PC-3 (cell line): ENCODE measurements at regions not wholly inside any gene's neighbourhood (a gene's known extent, or its start where the extent isn't known, plus 50 kb on each side); places are given as distances from the start of the nearest gene placed in this dataset.
"Not testable (repeated sequence)": the region's sequence is repeated elsewhere in the genome, so short reads cannot be mapped to it uniquely, and the experiment has no call there.

Experiments used
- ATAC-seq: fragments of 200-7000 bp; cut with Tn5 transposase; 2 replicates; pipeline ENCODE4 v1.9.1; 2020; ENCODE audit warnings: mild to moderate bottlenecking, moderate library complexity
- BruUV-seq: library from RNA; stranded (reverse); fragments of 400-500 nt; replicated peaks from 2 replicates; lab custom pipeline; 2021; lab: Mats Ljungman, UMichigan
- CTCF ChIA-PET: fragments of 300-600 bp; sonication (Branson Sonifier 250); formaldehyde crosslinking; loops from one replicate; lab custom pipeline; 2022; ENCODE audit warnings: antibody characterized with exemption; lab: Charles Lee
- POLR2A ChIA-PET: fragments of 300-600 bp; sonication (Branson Sonifier 250); formaldehyde crosslinking; loops from one replicate; lab custom pipeline; 2022; ENCODE audit warnings: antibody characterized with exemption; ENCODE audit not compliant: unreplicated experiment; lab: Charles Lee
- DNase-seq: peaks from one replicate; pipeline ENCODE4 v3.0.0-alpha.2; 2015
- H2AFZ ChIP-seq: fragments of 300-600 bp; sonication (generic); 2 replicates; pipeline ENCODE4 v1.6.0; 2016; ENCODE audit warnings: antibody characterized with exemption, low read length
- H3F3A ChIP-seq: fragments of 300-600 bp; sonication (generic); one replicate; pipeline ENCODE4 v1.6.0; 2017; ENCODE audit warnings: antibody characterized with exemption, low read length, control low read depth, mild to moderate bottlenecking; ENCODE audit not compliant: unreplicated experiment
- H3K27ac ChIP-seq: fragments of 300-600 bp; sonication (generic); 2 replicates; pipeline ENCODE4 v1.5.1; 2016; ENCODE audit warnings: mild to moderate bottlenecking, low read length
- H3K27me3 ChIP-seq: fragments of 300-600 bp; sonication (generic); 2 replicates; pipeline ENCODE4 v1.6.1; 2016; ENCODE audit warnings: low read length, mixed read lengths
- H3K36me3 ChIP-seq: fragments of 300-600 bp; sonication (generic); 2 replicates; pipeline ENCODE4 v1.6.1; 2016; ENCODE audit warnings: low read depth, mixed run types, low read length, mixed read lengths
- H3K4me1 ChIP-seq: fragments of 300-600 bp; sonication (generic); 2 replicates; pipeline ENCODE4 v1.5.1; 2016; ENCODE audit warnings: low read length; ENCODE audit not compliant: insufficient read depth
- H3K4me2 ChIP-seq: fragments of 300-600 bp; sonication (generic); 2 replicates; pipeline ENCODE4 v1.6.0; 2016; ENCODE audit warnings: low read length
- H3K4me3 ChIP-seq: fragments of 300-600 bp; sonication (generic); 2 replicates; pipeline ENCODE4 v1.5.1; 2016; ENCODE audit warnings: mild to moderate bottlenecking, low read length, mixed read lengths
- H3K79me2 ChIP-seq: fragments of 300-600 bp; sonication (generic); 2 replicates; pipeline ENCODE4 v1.6.1; 2017; ENCODE audit warnings: low read length, mixed read lengths
- H3K9ac ChIP-seq: fragments of 300-600 bp; sonication (generic); 2 replicates; pipeline ENCODE4 v1.6.0; 2016; ENCODE audit warnings: mild to moderate bottlenecking, low read length
- H3K9me2 ChIP-seq: fragments of 300-600 bp; sonication (generic); replicated peaks from 2 replicates; pipeline ENCODE4 v1.6.1; 2016; ENCODE audit warnings: mixed run types, low read length, mixed read lengths
- H3K9me3 ChIP-seq: fragments of 300-600 bp; sonication (generic); 2 replicates; pipeline ENCODE4 v1.6.1; 2016; ENCODE audit warnings: low read length, mixed read lengths
- H4K20me1 ChIP-seq: fragments of 300-600 bp; sonication (generic); 2 replicates; pipeline ENCODE4 v1.6.1; 2016; ENCODE audit warnings: low read length, mixed read lengths
- EZH2 ChIP-seq: fragments of 300-600 bp; sonication (generic); IDR thresholded peaks from one replicate; pipeline ENCODE4 v1.6.1; 2017; ENCODE audit warnings: antibody characterized with exemption, mild to moderate bottlenecking, low read length; ENCODE audit not compliant: unreplicated experiment
- EZH2phosphoT487 ChIP-seq: fragments of 300-600 bp; sonication (generic); IDR thresholded peaks from 2 replicates; pipeline ENCODE4 v1.6.1; 2018; ENCODE audit warnings: mild to moderate bottlenecking, antibody characterized with exemption, low read length, borderline replicate concordance
- intact Hi-C: fragments of 100-400 bp; cut with micrococcal nuclease; formaldehyde crosslinking; loops from 2 replicates; pipeline ENCODE4 v1.9.0; 2023
- TF ChIP-seq, protein P1 (sequence below): fragments of 300-600 bp; sonication (generic); conservative IDR thresholded peaks from 2 replicates; pipeline ENCODE4 v1.5.1; 2017; ENCODE audit warnings: antibody characterized with exemption, low read depth, mild to moderate bottlenecking, low read length

DNA sequence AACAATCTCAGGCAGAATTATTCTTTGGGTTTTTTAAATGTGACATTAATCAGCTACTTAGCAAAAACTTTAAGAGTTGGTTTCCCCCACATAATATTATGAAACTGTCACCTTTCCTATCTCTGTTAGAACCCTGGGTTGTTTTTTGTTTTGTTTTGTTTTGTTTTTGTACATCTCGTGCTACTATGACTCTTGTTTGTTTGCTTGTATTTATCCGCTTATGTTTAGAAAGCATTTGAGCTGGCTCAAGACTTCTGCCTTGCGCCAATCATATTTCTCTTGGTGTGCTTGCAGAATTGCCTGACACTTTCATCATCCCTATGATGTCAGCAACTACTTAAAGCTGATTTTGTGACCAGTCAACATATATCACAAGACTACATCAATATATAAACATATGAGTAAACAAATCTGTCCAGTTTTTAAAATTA is 116.9 kb downstream of the DCLK3 start:
- ChIA-PET POLR2A (no interaction called here), CTCF (no interaction called here)
- Histone ChIP-seq H4K20me1 (no peaks in the 10 kb centered on the region), H3K27me3 (no peaks in the 10 kb centered on the region), H3K4me2 (peak overlapping the region; percentile 55), H3F3A (peaks cover 6% of the 10 kb centered on the region), H3K9me3 (no peaks in the 10 kb centered on the region), H3K9me2 (no peaks in the 10 kb centered on the region), H3K4me1 (peaks cover 26% of the 10 kb centered on the region), H3K9ac (no peak overlapping the region), H2AFZ (no peak overlapping the region), H3K27ac (0 out of 2 replicates have a peak overlapping the region, but pooled peaks have one; percentile 51), H3K36me3 (no peaks in the 10 kb centered on the region), H3K4me3 (no peak overlapping the region), H3K79me2 (no peaks in the 10 kb centered on the region)
- intact Hi-C loops: no loop called here
- ATAC-seq (no peak), DNase-seq (no peak)
- TF ChIP-seq, protein P1, sequence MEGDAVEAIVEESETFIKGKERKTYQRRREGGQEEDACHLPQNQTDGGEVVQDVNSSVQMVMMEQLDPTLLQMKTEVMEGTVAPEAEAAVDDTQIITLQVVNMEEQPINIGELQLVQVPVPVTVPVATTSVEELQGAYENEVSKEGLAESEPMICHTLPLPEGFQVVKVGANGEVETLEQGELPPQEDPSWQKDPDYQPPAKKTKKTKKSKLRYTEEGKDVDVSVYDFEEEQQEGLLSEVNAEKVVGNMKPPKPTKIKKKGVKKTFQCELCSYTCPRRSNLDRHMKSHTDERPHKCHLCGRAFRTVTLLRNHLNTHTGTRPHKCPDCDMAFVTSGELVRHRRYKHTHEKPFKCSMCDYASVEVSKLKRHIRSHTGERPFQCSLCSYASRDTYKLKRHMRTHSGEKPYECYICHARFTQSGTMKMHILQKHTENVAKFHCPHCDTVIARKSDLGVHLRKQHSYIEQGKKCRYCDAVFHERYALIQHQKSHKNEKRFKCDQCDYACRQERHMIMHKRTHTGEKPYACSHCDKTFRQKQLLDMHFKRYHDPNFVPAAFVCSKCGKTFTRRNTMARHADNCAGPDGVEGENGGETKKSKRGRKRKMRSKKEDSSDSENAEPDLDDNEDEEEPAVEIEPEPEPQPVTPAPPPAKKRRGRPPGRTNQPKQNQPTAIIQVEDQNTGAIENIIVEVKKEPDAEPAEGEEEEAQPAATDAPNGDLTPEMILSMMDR: no peak
- TF ChIP-seq EZH2 (no peak), EZH2phosphoT487 (no peak)
- no TSS peak for BruUV-seq

DNA sequence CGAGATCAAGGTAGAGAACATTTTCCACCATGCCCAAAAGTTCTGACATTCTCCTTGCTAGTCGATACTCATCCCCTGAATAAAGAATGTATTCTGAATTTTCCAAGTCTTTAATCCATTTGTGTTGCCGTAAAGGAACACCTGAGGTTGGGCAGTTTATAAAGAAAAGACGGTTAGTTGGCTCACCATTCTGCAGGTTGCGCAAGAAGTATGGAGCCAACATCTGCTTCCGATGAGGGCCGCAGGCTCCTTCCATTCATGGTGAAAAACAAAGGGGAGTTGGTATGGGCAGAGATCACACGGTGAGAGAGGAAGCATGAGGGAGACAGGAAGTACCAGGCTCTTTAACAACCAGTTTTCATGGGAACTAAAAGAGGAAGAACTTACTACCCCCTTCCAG is 121.2 kb downstream of the DCLK3 start:
- H3K4me1 ChIP-seq: peaks cover 14% of the 10 kb centered on the region
- intact Hi-C loops: no loop called here
- no peak for DNase-seq
- no peak for ATAC-seq
- ChIA-PET CTCF (no interaction called here), POLR2A (no interaction called here)
- H3F3A ChIP-seq: peaks cover 4% of the 10 kb centered on the region
- H3K4me3 ChIP-seq: no peak overlapping the region
- no peak overlapping the region for H2AFZ ChIP-seq
- H4K20me1 ChIP-seq: no peaks in the 10 kb centered on the region
- H3K27ac ChIP-seq: no peak overlapping the region
- no TSS peak for BruUV-seq
- H3K4me2 ChIP-seq: no peak overlapping the region
- H3K27me3 ChIP-seq: no peaks in the 10 kb centered on the region
- H3K9me3 ChIP-seq: no peaks in the 10 kb centered on the region
- H3K36me3 ChIP-seq: no peaks in the 10 kb centered on the region
- H3K9me2 ChIP-seq: no peaks in the 10 kb centered on the region
- no peak overlapping the region for H3K9ac ChIP-seq
- TF ChIP-seq, protein P1: no peak
- TF ChIP-seq EZH2phosphoT487 (no peak), EZH2 (no peak)
- no peaks in the 10 kb centered on the region for H3K79me2 ChIP-seq

DNA sequence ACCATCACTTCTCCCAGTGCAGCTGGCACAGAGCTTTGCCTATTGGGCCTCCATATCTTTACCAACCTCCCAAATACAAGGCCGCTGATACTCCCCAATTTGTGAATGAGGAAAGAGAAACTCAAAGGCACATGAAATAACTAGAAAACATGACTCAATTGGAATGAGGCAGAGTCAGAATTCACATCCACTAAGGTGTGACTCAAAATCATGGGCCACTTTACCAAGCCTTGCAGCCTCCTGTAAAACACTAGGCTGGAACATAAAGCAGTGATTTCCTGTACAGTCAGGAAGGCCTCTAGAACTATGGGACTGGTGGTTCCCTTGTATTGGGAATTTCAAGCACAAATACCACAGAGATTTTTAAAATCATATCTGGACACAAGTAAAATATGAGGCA is 128.6 kb downstream of the DCLK3 start:
- no peak for TF ChIP-seq EZH2phosphoT487
- no peak for TF ChIP-seq EZH2
- TF ChIP-seq, protein P1: no peak
- Histone ChIP-seq H3K9me3 (no peaks in the 10 kb centered on the region), H3K27ac (no peak overlapping the region), H2AFZ (no peak overlapping the region), H3F3A (no peaks in the 10 kb centered on the region), H3K4me1 (no peaks in the 10 kb centered on the region), H3K9me2 (no peaks in the 10 kb centered on the region), H3K4me3 (no peak overlapping the region), H3K27me3 (no peaks in the 10 kb centered on the region), H3K4me2 (no peak overlapping the region), H3K9ac (no peak overlapping the region), H3K36me3 (no peaks in the 10 kb centered on the region), H4K20me1 (no peaks in the 10 kb centered on the region), H3K79me2 (no peaks in the 10 kb centered on the region)
- BruUV-seq: no TSS peak
- DNase-seq: peak; percentile 47
- ATAC-seq: peak; percentile 82; the same call in 1 of the 2 replicates
- POLR2A ChIA-PET: no interaction called here
- intact Hi-C loops: no loop called here
- CTCF ChIA-PET: no interaction called here

DNA sequence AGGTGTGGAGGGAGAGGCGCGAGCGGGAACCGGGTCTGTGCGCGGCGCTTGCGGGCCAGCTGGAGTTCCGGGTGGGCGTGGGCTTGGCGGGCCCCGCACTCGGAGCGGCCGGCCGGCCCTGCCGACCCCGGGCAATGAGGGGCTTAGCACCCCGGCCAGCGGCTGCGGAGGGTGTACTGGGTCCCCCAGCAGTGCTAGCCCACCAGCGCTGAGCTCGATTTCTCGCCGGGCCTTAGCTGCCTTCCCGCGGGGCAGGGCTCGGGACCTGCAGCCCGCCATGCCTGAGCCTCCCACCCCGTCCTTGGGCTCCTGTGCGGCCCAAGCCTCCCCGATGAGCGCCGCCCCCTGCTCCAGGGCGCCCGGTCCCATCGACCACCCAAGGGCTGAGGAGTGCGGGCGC is 130.5 kb downstream of the DCLK3 start:
- H3F3A ChIP-seq, H4K20me1 ChIP-seq, H2AFZ ChIP-seq, ATAC-seq, H3K36me3 ChIP-seq, H3K9me2 ChIP-seq, DNase-seq, H3K4me3 ChIP-seq, H3K4me1 ChIP-seq, H3K27ac ChIP-seq, H3K9ac ChIP-seq, CTCF ChIA-PET, H3K79me2 ChIP-seq, intact Hi-C loops, POLR2A ChIA-PET, H3K4me2 ChIP-seq, H3K27me3 ChIP-seq, H3K9me3 ChIP-seq, BruUV-seq: not testable (repeated sequence)
